Urothelium cell line (cell line): ENCODE measurements at regions not wholly inside any gene's neighbourhood (a gene's known extent, or its start where the extent isn't known, plus 50 kb on each side); places are given as distances from the start of the nearest gene placed in this dataset.
"Not testable (repeated sequence)": the region's sequence is repeated elsewhere in the genome, so short reads cannot be mapped to it uniquely, and the experiment has no call there.

ENCODE experiments used
- DNase-seq: peaks from one replicate; pipeline ENCODE4 v3.0.0; 2011; ENCODE audit warnings: low spot score, mixed read lengths
- FAIRE-seq: peaks from 2 replicates; lab custom pipeline; 2011; peaks lifted over from hg19 to GRCh38; lab: Jason Lieb, UNC

DNA sequence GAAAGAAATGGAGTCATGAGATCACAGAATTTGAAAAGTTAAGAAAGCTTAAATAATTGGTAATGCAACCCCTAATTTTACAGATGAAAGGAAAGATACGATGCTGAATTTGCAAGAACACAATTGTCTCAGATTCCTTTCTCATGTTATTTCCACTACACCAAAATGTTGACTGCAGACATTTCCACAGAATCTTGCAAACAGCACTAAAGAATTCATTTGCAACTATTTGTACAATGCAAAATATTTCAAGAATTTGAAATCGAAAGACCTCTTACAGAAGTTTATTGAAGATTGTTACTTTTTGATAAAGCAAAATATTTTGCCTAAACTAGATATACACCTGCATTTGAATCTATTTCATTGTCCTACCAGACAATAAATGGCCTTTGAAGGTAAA, 194.1 kb upstream of the KCNMB2 start:
- DNase-seq = no peak
- FAIRE-seq = no peak

DNA sequence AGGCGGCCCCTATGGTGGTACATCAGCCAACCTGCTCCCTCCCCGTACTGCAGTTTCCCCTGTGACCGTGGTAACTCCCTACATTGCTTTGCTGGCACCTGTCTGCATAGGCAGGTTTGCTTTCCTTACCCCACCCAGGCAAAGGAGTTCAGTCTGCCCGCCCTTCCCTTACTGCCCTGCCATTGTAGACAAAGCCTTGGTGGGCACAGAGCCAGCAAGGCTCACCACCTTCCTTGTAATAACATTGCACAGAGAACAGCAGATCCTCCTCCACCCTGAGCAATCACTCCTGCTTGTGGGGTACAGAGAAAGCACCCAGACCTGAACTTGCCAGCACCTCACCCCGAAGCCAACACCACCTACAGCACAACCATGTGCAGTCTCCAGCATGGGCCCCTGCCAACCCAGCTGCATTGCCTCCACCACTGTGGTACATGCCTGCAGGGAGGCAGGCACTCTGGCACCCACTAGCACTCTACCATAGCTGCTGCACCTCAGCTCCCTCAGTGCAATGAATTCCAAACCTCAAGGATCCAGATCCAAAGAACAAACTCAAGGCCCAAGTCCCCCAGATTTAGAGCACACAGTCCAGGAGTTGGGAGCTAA, 192.7 kb upstream of the KCNMB2 start:
- FAIRE-seq (no peak), DNase-seq (no peak)

DNA sequence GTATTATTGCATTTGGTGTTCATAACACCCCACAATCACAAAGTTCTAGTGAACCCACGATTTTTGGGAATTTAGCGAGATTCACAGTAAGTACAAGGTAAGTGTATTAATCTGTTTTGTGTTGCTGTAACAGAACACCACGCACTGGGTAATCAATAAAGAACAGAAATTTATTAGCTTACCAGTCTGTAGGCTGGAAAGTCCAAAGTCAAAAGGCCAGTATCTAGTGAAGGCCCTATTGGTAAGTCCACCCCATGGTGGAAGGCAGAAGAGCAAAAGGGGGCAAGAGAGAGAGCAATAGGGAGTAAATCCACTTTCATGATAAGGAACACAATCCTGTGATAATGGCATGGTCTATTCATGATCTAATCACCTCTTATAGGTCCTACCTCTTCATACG, 190.3 kb upstream of the KCNMB2 start:
- no peak for FAIRE-seq

DNA sequence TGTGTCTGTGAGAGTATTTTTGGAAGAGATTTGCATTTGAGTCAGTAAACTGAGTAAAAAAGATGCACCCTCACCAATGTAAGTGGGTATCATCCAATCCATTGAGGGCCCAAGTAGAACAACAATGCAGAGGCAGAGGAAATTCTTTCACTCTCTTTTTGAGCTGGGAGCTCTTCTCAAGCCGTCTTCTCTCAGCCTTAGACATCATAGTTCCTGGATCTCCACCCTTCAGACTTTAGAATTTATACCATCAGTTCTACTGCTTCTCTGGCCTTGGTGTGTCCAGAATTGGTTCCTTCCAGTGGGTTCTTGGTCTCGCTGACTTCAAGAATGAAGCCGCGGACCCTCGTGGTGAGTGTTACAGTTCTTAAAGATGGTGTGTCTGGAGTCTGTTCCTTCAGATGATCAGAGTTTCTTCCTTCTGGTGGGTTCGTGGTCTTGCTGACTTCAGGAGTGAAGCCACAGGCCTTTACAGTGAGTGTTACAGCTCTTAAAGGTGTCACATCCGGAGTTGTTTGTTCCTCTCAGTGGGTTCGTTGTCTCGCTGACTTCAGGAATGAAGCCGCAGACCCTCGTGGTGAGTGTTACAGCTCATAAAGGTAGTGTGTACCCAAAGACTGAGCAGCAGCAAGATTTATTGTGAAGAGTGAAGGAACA, 187.5 kb upstream of the KCNMB2 start:
- not testable (repeated sequence) for FAIRE-seq

More for the DNA sequence above, 190.3 kb upstream of the KCNMB2 start:
- DNase-seq = no peak

DNA sequence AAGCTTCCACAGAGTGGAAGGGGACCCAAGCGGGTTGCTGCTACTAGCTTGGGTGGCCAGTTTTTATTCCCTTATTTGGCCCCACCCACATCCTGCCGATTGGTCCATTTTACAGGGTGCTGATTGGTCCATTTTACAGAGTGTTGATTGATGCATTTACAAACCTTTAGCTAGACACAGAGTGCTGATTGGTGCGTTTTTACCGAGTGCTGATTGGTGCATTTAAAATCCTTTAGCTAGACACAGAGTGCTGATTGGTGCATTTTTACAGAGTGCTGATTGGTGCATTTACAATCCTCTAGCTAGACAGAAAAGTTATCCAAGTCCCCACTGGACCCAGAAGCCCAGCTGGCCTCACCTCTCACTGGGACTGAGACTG, 187.0 kb upstream of the KCNMB2 start:
- not testable (repeated sequence) for DNase-seq, FAIRE-seq

More for the DNA sequence above, 187.5 kb upstream of the KCNMB2 start:
- DNase-seq = not testable (repeated sequence)

DNA sequence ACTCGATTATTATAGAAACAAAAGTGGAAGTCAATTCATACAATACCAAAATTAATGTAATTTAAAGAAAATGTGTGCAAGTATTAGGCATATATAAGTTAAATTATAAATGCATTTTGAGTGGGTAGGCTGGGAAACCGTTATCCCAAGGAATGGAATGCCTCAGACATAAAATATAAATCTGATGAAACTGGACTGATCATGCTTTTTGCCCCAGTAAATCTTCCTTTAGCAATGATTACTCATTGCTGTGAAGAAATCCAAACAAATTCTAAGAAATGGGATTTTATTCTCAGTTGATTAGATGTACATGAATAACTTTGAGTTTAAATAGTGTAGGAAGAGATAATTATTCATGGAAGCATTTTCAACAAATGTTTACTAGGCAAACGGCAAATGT, 185.5 kb upstream of the KCNMB2 start:
- DNase-seq (no peak), FAIRE-seq (no peak)

DNA sequence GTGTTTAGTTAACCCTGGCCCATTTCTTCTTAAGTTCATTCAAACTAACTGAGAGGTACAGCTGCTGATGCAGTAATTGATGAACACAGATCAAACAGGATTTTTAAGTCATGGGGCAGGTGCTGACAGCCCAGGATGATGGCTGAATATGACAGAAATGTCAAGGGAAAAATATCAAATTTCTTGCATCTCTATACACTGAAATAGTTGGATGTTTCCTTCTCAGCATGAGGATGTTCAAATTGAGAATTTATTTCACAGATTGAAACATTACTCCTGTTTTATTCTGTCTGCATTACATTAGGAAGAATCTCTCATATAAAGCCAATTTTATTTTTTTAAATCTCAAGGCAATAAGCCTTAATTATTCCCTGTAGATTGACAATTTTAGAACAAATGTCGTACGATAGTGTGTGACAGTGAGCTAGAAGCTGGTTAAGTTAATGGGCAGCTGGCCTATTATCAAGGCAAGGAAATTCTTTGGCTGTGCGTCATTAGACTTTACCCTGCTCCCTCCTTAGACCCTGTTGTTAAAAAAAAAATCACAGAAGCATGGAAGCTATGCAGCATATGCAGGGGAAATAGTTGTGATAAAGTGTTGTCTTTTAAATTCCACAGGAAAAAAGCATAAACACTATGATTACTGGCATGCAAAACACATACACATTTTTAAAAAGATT, 183.8 kb upstream of the KCNMB2 start:
- peak; percentile 54 for DNase-seq
- FAIRE-seq = no peak

DNA sequence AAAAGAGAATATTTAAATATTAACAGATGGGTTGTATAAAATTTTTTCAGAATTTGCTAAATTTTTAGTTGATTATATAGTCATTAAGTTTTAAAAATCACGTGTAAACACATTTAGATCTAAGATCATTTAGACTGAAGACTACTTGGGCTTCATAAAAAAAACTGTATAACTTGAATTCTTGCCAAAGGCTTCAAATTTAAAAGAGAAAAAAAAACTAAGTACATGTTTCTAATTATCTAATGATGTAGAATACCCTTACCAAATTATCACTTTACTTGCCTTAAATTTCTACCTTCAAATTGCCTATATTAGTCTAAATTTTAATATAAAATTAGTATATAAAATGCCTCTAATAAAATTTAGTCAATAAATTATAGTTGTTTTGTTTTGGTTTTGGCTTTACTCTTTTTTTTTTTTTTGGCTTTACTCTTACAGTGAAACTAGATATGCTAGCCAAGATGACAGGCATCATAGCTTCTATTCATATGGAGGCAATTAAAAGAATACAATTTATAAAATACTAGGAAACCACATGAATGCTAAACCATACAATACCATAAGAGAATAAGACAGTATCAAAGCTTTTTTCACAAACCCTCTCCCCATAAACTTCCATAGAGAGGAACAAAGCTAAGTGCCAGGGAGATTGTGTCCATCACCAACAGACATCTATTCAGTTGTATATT, 183.1 kb upstream of the KCNMB2 start:
- DNase-seq (no peak), FAIRE-seq (no peak)

DNA sequence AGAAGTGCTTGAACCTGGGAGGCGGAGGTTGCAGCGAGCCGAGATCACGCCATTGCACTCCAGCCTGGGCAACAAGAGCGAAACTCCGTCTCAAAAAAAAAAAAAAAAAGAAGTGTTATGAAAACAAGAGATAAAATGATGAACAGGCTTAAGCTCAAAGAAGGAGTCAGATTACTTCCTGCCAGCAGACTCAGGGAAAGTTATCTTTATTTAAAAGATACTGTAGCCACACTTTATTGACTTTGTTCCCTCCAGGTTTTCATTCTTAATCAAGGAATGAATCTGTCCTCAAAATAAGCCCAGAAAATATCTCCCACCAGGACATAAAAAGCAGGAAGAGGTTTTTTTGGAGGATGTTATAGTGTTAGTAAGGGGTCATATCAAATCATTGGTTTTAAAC, 176.5 kb upstream of the KCNMB2 start:
- DNase-seq = no peak
- FAIRE-seq = no peak

DNA sequence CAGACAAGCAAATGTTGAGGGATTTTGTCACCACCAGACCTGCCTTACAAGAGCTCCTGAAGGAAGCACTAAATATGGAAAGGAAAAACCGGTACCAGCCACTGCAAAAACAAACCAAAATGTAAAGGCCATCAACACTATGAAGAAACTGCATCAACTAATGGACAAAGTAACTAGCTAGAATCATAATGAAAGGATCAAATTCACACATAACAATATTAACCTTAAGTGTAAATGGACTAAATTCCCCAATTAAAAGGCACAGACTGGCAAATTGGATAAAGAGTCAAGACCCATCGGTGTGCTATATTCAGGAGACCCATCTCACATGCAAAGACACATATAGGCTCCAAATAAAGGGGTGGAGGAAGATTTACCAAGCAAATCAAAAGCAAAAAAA, 173.2 kb upstream of the KCNMB2 start:
- DNase-seq = not testable (repeated sequence)

DNA sequence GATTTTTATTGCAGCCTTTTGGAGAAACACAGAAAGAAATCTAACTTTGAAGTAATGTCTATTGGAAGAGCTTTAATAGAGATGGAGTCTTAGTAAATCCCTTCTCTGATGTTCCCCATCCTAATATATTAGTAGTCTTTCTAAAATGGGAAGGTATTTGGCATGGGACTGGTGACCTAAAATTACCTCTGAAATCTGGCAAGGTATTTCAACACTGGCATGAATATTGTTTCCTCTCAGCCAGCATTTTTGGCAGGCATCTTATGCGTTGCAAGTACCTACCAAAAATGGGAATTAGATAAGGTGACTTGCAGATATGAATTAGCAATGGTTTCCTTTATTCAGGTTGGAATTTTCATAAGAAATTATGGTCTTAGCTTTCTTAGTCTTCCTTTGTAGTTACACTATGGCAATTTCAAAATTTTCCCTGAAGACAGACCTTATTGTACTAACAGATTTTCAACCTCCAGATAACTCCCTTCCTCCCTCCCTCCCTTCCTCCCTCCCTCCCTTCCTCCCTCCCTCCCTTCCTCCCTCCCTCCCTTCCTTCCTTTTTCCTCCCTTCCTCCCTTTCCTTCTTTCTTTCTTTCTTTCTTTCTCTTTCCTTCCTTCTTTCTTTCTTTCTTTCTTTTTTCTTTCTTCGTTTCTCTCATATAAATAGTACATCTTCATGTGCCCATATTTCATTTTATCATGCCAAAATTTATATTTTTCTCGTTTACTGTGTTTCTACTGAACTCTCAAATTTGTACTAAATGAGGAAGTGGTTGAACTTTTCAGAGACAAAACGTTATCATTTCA, 168.2 kb upstream of the KCNMB2 start:
- FAIRE-seq = no peak

More for the DNA sequence above, 173.2 kb upstream of the KCNMB2 start:
- FAIRE-seq = not testable (repeated sequence)

DNA sequence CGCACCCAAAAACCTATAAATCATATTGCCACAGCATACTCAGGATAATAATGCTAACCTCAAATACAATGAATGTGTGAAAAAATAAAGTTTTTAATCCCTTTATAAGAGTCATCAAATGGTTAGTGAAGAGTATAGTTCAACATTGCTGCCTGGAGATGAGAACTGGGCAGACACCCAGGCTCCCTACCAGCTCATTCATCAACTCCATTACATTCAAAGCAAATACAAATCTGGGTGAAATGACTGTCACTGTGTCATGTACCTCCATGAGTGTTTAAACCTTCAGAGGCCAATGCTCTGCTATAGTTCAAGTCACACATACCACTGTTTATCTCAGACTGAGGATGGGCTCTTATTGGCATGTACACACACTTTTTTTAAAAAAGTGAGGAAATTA, 167.2 kb upstream of the KCNMB2 start:
- DNase-seq (no peak), FAIRE-seq (no peak)

More for the DNA sequence above, 168.2 kb upstream of the KCNMB2 start:
- DNase-seq = no peak

DNA sequence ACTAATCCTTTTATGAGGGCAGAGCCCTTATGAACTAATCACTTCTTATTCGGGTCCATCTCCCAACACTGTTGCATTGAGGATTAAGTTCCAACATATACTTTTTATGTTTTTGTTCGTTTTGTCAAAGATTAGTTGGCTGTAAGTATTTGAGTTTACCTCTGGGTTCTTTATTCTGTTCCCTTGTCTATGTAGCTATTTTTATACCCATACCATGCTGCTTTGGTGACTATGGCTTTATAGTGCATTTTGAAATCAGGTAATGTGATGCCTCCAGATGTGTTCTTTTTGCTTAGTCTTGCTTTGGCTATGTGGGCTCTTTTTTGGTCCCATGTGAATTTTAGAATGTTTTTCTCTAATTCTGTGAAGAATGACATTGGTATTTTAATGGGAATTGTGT, 166.4 kb upstream of the KCNMB2 start:
- FAIRE-seq = no peak
- DNase-seq = no peak

DNA sequence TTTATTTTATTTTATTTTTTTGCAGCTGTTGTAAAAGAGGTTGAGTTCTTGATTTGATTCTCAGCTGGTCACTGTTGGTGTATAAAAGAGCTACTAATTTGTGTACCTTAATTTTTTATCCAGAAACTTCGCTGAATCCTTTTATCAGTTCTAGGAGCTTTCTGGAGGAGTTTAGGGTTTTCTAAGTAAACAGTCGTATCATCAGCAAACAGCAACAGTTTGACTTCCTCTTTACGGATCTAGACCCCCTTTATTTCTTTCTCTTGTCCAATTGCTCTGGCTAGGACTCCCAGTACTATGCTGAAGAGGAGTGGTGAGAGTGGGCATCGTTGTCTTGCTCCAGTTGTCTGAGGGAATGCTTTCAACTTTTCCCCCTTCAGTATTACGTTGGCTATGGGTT, 165.8 kb upstream of the KCNMB2 start:
- no peak for DNase-seq
- no peak for FAIRE-seq

DNA sequence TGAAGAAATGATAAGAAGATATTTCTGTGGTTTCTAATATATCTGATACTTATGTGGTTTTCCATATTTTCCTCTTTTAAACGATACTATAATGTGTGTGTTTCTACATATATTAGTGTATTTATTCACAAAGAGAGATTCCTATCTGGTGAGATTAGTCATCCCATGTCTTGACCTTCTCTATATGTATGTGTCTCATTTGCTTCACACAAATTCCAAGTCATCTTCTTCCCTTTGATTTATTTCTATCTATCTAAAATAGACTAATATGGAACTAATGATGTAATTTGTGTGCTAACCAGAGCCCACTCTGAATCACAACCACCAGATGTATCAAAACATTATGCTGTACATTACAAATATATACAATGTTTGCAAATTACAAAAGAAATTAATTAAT, 154.7 kb upstream of the KCNMB2 start:
- no peak for DNase-seq
- FAIRE-seq = no peak

DNA sequence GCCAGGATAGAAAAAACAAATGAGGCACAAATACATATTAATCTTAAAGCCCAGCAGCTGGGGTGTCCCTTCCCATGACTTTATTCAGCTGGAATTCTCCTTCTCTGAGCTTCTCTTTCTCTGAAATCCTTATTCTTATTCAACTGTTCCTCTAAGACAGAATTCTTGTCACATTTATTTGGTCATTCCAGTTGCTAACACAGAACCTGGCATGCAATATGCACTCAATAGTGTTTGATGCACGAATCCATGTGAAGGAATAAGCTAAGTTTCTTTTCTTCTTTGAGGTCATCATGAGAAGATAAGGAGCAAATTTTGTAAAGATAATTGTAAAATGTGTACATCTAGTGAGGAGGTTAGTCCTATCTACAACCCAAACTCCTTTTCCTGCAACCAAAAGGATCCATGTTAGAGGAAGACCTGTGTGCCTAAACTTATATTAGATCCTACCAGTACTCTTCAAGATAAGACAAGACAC, 154.2 kb upstream of the KCNMB2 start:
- FAIRE-seq = no peak
- DNase-seq = no peak

DNA sequence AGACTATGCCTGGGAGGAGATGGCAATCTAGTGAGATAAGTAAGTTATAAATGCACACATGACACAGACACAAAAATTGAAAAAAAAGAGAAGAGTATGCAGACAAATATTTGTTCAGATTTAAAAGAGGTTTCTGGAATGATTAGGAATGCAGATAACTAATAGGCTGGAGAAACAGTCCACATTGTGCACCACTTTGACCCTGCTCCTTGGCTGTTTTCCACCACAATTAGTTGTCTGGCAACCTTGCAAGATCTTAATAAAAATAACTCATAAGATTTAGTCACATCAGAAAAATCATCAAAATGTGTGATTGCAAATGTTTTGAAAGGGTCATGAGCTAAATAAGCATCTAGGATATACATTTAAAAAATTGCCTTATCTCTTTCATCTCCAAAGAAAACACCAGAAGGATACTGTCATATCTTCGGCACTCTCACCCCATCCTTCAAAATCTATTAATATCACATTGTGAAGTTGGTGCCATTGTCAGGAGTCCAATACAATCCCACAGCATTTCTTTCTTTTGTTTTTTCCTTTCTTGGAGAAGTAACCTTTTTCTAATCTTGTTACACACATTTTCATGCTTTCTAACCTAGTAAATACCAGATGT, 153.7 kb upstream of the KCNMB2 start:
- DNase-seq (no peak), FAIRE-seq (no peak)

DNA sequence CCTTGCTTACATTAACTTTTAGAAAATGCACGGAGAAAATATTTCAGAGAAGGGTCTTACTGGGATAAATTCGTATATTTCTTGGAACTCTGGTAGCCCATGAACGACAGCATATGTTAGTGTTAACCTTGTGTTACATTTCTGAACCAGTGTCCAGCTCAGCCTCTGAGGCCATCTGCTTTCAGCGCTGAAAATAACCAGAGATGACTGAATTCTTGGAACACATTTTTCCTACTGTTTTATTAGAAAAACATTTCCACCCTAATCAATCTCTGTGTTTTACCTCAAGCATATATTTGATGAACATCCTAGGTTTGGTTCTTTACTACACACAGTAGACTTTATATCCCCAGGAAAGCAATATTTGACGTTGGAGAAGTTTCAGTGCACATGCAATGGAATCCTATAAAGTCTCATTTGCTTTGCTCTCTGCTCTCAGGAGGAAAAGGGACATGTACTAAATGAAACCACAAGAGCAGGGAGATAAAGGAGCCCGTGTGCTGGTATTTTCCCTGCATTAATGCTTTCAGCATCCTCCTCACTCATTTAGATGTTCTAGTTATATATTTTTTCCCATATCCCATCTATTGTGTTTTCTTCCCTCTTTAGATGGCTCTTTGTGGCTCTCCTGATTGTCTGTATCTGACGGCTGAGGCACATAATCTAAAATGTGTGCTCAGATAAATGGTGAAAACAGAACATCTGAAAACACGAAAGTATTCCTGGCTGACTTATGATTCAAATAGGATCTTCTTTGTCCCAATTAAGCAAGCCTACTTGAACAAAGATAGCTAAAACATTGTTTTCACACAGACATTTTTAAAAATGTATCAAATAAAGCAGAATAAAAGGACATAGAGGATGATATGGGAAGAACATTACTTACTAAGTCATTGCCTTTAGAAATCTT, 151.7 kb upstream of the KCNMB2 start:
- DNase-seq (no peak), FAIRE-seq (no peak)

DNA sequence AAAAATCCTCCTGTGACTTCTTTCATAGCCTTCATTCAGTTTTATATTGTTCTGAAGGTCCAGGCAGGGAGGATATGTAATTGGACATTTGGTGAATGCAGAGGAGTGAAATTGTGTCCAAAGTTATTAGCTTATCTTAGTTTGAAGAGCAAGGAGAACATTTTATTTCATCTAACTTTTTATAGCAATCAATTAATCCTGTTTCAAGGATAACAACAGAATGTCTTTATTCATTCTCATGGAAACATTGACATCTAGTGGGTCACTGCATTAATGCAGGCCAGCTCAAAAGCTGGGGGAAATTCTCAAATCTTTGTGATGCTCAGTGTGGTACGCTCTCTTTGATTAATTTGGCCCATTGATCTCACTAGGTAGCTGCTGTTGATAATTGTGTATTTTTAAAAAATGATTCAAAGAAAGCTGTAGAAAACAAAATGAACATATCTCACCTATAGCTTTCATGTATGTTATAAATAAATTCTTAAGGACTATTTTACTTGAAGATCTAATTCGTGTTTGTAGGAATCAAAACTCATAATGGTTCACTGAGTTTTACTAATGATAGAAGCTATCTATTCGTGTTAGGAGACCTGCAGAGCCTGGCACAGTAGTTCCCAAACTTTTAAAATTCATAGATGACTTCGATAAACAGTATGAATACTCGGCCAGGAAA, 150.8 kb upstream of the KCNMB2 start:
- FAIRE-seq = no peak
- peak; percentile 33 for DNase-seq
